NCI-H1930 (cell line): ENCODE measurements at regions not wholly inside any gene's neighbourhood (a gene's known extent, or its start where the extent isn't known, plus 50 kb on each side); places are given as distances from the start of the nearest gene placed in this dataset.
"Not testable (repeated sequence)": the region's sequence is repeated elsewhere in the genome, so short reads cannot be mapped to it uniquely, and the experiment has no call there.

ENCODE experiments used
- DNase-seq, 2 experiments: peaks; one replicate each; lab custom pipeline; 2025; lab: John Stamatoyannopoulos, UW

DNA sequence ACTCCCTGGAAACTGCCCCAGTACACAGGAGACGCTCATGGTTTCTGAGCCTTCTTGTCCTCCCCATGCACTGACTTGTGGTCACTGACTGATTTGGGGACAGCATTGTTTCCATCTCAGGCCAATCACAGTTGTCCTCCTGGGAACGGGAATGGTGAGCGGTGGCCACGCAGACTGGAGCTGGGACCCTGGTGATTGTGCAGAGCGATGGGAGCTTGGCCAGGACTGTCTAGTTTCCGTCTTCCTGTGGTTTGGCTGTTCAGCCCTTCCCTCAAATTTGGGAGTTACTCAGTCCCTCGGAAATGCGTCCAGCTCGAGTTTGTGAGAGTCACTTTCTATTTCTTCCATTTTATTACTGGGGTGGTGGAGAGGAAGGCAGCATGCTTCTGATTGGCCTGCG is 250.9 kb downstream of the ACTR3B start:
- DNase-seq, result no peak

DNA sequence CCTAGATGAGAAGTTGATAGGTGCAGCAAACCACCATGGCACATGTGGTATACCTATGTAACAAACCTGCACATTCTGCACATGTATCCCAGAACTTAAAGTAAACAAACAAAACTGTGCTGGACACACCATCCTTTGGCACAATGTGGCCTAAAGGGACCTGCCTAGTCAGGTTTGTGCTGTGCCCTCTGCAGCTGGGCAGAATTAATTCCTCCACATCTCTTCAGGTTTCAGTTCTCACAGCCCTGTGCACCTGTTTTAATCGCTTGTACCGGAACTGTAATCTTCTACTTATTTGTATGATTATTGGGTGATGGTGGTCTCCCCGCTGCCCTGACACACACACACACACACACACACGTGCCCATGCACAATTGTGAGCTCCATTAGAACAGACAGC is 252.7 kb downstream of the ACTR3B start:
- DNase-seq, result no peak

DNA sequence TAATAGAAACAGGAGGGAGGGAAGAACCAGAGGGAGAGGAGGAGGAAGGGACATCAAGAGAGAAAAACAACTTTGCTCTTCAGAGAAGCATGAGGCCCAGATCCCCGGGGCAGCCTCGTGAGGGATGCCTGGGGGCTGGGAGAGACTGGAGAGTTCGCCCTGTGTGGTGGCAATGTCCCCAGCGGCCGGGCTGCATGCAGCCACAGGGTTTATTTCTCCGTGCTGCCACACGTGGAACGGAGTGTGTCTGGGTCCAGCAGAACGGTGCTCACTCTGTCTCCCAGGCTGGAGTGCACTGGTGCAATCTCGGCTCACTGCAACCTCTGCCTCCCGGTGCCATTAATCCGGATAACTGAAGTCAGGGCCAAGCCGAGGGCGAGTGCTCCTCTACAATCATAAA is 257.7 kb downstream of the ACTR3B start:
- DNase-seq, result no peak

DNA sequence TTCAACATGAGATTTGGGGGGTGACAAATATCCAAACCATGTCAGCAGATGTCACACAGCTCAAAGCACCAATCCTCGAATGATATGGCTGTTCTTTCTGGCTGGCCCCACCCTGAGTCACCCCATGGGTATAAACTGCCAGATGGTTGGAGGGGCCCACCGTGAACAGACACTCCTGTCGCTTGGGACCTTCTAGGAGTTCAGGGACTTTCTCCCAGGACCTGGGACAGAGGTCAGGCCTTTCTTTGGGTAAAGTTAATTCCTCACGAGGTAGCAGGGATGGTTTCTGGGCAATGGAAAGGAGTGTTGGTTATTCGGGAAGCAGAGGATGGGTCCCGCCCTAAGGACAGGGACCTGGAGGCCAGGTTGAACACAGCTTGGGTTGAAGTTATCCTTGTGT is 262.0 kb downstream of the ACTR3B start:
- DNase-seq, result no peak

- peak in 1 of 2 experiments; percentile 32 for DNase-seq
Measured at GRCh38 chr7:153022475-153023193, 263.1 kb downstream of the ACTR3B start.

DNA sequence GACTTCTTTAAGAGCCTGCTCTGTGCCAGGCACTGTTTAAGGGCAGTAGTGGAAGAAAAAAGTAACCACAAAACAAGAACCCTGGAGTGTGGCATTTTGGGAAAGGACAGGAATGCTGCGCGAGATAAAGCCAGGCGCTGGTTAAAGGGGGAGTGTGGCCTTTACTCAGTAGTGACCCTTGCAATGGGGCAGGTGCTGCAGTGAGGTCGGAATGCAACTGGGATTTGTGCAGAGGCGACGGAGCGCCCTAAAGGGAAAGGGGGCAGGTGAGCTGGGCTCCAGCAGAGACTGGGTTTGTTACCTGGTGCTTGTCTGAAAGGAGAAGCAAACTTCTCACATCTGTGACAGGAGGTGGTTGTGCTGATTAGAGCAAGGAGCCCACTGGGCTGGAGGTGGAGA is 263.6 kb downstream of the ACTR3B start:
- no peak for DNase-seq

- no peak for DNase-seq
Measured at GRCh38 chr7:153027210-153027609, 267.7 kb downstream of the ACTR3B start.

DNA sequence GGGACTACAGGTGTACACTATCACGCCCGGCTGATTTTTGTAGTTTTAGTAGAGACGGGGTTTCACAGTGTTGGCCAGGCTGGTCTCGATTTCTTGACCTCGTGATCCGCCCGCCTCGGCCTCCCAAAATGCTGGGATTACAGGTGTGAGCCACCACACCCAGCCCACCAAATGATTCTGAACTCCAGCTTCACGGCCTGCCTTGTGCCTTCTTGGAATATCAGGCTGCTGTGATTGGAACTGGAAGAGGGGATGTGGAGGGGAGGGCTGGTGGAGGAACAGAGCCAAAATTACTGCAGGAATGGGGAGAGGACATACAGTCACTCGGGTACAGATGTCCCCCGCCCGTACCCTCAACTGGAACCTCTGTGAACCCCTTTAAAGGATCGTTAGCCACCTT is 268.4 kb downstream of the ACTR3B start:
- DNase-seq, result no peak

DNA sequence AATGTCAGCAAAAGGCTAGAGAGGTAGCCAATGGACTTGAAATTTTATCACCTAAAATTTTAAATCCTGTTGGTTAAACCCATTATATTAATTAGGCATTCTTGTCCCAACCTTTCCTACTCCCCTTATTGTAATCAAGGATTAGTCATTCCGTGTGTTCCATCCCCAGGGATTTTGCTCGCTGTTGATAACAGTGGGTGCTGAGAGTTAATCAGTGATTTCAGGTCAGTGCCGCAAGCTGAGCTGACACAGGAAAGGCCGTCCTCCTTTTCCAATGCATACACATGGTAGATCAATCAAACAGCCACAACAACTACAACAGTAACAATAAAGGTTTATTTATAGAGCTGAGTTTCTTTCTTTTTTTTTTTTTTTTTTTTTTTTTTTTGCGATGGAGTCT is 271.4 kb downstream of the ACTR3B start:
- DNase-seq, result no peak

DNA sequence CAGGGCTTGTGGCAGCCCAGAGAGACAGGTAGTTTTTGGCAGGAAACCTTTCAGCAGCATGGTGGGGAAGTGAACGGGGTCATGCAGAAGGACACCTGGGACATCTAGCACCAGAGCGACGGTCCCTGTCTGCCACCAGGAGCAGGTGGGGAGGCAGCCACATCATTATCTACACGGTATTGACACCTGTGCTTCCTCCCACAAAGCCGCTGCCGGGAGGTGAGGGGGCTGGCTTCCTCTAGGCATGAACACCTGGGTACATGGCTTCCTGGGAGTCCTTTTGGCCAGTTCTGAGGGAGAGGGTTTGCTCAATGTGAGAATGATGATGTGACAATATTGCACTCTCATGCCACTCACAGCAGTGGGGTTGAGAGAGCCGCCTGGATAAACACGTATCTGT is 275.2 kb downstream of the ACTR3B start:
- DNase-seq, result no peak

DNA sequence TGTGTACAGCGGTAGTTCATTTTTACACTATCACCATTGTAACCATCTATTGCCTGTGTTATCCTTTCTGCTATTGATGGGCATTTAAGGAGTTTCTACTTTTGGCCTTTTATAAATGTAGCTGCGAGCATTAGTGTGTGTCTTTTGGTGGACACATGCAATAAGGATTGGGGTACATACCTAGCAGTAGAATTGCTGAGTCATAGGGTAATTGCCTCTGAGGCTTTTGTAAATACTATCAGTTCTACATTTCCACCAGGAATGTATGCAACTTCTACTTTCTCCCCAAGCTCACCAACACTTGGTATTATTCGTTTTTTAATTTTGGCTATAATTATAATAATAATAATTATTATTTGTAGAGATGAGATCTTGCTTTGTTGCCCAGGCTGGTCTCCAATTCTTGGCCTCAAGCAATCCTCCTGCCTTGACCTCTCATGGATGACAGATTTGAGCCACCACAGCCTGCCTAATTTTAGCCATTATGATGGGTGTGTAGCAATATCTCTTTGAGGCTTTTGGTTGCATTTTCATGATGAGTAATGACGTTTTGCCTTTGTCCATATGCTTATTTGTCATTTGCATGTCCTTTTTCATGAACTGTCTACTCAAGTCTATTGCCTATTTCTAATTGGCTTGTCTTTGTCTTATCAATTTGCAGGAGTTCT is 277.0 kb downstream of the ACTR3B start:
- no peak for DNase-seq

- no peak for DNase-seq
Measured at GRCh38 chr7:153043440-153043839, 283.9 kb downstream of the ACTR3B start.

DNA sequence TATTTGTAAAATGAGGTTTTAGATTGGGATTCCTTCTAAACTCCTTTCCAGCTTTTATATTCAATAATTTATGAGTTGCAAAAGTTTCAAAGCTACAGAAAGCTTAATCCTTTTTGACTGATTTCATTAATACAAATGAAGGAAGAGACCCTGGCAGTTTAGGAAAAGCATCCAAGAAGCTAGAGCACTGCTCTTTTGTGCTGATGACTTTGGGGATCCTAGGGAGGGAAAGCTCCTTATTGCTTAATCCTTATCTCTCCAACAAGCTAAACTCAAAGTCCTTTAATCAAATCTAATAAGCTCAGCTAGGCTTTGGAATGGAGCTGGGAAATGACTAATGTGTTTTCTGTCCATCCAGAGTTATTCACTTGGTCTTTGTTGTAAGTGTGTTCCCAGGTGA is 285.4 kb downstream of the ACTR3B start:
- no peak for DNase-seq

GRCh38 chr7:153047079-153047959 is 287.8 kb downstream of the ACTR3B start:
- no peak for DNase-seq

DNA sequence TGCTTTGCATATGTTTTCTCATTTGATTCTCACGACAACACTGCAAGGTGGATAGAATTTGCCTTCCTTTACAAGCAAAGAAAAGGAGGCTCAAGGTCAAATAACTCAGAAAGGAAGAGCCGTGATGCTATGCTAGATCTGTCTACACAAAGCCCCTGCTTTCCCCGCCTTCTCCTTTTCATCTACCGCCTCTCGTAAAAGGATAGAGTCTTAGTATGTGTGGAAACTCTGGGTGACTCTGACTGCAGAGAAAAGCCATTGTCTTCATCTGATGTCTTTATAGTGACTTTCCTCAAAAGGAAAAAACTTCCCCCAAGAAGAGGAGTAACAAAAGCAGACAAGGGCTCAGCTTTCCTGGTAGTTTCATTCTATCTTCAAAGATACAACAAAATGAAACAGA is 292.7 kb downstream of the ACTR3B start:
- DNase-seq, result no peak

DNA sequence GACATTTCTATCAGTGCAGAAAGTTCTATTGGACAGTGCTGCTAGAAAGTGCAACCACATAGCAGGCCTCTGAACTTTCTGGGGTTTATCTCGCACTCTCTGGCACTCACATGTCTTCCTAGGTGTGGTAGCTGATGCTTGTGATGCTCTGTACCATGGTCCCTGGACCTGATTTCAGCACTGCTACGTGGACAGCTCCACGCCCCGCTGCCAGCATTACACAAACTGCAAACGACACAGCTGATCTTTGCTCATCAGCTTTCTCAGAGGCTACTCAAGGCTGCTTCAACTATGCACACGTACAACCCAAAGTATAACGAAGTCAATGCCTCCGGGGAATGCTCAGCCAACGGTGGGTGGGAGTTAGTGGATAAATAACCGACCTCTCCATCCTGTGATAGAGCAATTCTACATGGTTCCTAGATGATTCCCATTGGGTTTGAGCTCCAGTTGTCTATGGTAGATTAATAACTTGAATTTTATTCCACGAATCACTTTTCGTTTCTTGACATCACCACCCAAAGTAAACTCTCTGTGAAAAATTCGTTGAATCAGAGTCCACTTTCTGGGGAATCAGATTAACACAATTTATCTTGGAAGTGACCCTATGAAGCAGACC is 302.5 kb downstream of the ACTR3B start:
- no peak for DNase-seq

DNA sequence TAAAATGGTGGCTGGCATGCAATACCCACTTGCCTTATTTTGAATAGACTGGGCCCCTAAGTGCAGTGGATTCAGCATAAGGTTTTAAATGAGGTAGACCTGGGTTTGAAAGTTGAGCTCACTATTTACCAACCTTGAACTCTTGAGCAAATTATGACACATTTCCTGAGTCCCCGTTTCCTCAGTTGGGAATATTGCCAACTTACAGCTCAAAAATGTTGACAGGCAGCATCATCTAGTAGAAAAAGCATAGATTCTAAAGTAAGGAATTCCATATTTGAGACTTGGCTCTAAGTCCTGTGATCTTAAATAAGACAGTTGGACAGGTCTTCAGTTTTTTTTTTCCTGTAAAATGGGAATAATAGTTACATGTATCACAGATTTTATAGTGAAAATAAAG is 305.5 kb downstream of the ACTR3B start:
- DNase-seq, result no peak

GRCh38 chr7:153066711-153067110 is 307.2 kb downstream of the ACTR3B start:
- DNase-seq, result no peak

DNA sequence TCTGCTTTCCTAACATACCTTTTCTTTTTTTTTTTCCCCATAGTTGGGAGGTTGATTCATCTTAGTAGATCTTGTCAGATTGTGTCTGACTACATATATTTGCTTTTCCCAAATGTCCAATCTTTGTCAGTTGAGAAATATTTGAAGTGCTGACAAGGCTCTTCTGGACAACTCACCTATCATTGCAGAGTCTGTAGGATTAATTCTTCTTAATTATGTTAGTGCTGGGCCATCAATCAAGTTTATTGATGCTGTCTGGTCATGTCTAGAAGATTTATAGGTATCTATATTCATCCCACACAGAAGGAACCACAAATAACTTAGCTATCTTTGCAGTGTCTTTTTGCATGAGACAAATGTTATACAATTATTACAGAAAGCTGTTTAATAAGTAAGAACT is 310.6 kb downstream of the ACTR3B start:
- DNase-seq, result no peak

DNA sequence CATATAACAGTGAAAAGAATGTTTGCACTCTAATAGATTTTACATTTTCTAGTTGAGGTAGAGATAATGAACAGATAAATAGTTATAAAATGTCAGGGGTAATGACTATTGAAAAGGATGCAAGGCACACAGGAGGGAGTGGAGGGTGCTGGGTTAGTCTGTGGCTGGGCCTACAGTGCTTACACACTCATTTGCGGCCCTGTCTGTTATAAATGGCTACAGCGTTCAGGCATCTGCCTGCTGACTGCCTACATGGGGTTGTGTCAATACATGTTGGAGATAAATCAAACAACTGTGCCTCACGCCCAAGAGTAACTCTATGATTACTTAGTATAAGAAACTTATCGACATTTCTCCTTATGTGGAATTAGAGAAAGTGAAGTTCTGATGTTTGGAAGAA is 313.3 kb downstream of the ACTR3B start:
- peak; percentile 78 to 82 for DNase-seq

DNA sequence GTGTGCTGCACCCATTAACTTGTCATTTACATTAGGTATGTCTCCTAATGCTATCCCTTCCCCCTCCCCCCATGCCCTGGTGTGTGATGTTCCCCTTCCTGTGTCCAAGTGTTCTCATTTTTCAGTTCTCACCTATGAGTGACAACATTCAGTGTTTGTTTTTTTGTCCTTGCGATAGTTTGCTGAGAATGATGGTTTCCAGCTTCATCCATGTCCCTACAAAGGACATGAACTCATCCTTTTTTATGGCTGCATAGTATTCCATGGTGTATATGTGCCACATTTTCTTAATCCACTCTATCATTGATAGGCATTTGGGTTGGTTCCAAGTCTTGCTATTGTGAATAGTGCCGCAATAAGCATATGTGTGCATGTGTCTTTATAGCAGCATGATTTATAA is 316.7 kb downstream of the ACTR3B start:
- not testable (repeated sequence) for DNase-seq

- no peak for DNase-seq
Measured at GRCh38 chr7:153081496-153081895, 321.9 kb downstream of the ACTR3B start.
